Gastroesophageal sphincter (tissue), 3 donors: ENCODE measurements at regions not wholly inside any gene's neighbourhood (a gene's known extent, or its start where the extent isn't known, plus 50 kb on each side); places are given as distances from the start of the nearest gene placed in this dataset.

ENCODE experiments used
- CTCF ChIP-seq, 4 experiments: fragments of 200-600 bp in 2 of 4; fragments of 450-650 bp in 2 of 4; sonication (generic) in 1 of 4; IDR thresholded peaks; one replicate each; pipeline ENCODE4 v1.5.1; 2017 to 2019; ENCODE audit warnings: antibody characterized with exemption in 4 of 4, mild to moderate bottlenecking in 2 of 4, moderate library complexity in 2 of 4
- POLR2AphosphoS5 ChIP-seq: sonication (generic); formaldehyde crosslinking; IDR thresholded peaks from one replicate; pipeline ENCODE4 v1.6.1; 2017; ENCODE audit warnings: antibody characterized with exemption

- TF ChIP-seq CTCF (IDR thresholded peaks at IDR 0.05), result no peak
- TF ChIP-seq POLR2AphosphoS5, result no peak
Measured at GRCh38 chr5:165407352-165407751, 1901.9 kb downstream of the MAT2B start.
